Endothelial cell of umbilical vein (primary cell): ENCODE measurements at regions not wholly inside any gene's neighbourhood (a gene's known extent, or its start where the extent isn't known, plus 50 kb on each side); places are given as distances from the start of the nearest gene placed in this dataset.

ENCODE experiments used
- BruUV-seq: library from RNA; stranded (reverse); fragments of 400-500 nt; replicated peaks from 2 replicates; lab custom pipeline; 2021; lab: Mats Ljungman, UMichigan
- CTCF ChIA-PET: fragments of 300-600, 350-600 bp; sonication (Branson Sonifier 250); formaldehyde crosslinking; loops from one replicate; lab custom pipeline; 2021; ENCODE audit warnings: antibody characterized with exemption, inconsistent platforms; lab: Charles Lee
- POLR2A ChIA-PET: fragments of 300-600, 350-600 bp; sonication (Branson Sonifier 250); formaldehyde crosslinking; loops from one replicate; lab custom pipeline; 2021; ENCODE audit warnings: antibody characterized with exemption, inconsistent platforms; lab: Charles Lee
- DNase-seq: peaks from one replicate; pipeline ENCODE4 v3.0.0-alpha.2; 2011; ENCODE audit warnings: low read depth, low spot score
- FAIRE-seq: peaks from 2 replicates; lab custom pipeline; 2011; peaks lifted over from hg19 to GRCh38; lab: Jason Lieb, UNC
- H2AFZ ChIP-seq: 2 replicates; pipeline ENCODE4 v1.6.0; 2012; ENCODE audit warnings: low read depth, low read length, control low read depth, inconsistent platforms
- H3K27ac ChIP-seq: 2 replicates; pipeline ENCODE4 v1.5.1; 2011; ENCODE audit warnings: low read depth, mild to moderate bottlenecking, control low read depth, low read length, moderate library complexity; ENCODE audit not compliant: insufficient read depth
- H3K27me3 ChIP-seq, 2 experiments: 2 replicates each; pipeline versions ENCODE4 v1.6.0 to v1.6.1; 2011; ENCODE audit warnings: low read length in 2 of 2, mixed read lengths in 1 of 2; ENCODE audit not compliant: control insufficient read depth in 2 of 2, insufficient read depth in 2 of 2
- H3K36me3 ChIP-seq, 2 experiments: 2 replicates in 1 of 2; 3 replicates in 1 of 2; pipeline ENCODE4 v1.5.1; 2011; ENCODE audit warnings: low read length in 2 of 2, mild to moderate bottlenecking in 1 of 2, moderate library complexity in 1 of 2; ENCODE audit not compliant: control insufficient read depth in 2 of 2, insufficient read depth in 2 of 2; ENCODE audit errors: extremely low read depth in 1 of 2
- H3K4me1 ChIP-seq: 3 replicates; pipeline ENCODE4 v1.5.1; 2011; ENCODE audit warnings: mild to moderate bottlenecking, low read length; ENCODE audit not compliant: control insufficient read depth, insufficient read depth; ENCODE audit errors: extremely low read depth
- H3K4me2 ChIP-seq: 2 replicates; pipeline ENCODE4 v1.6.1; 2011; ENCODE audit warnings: low read length, control low read depth, mixed read lengths; ENCODE audit not compliant: insufficient read depth
- H3K4me3 ChIP-seq, 3 experiments: fragments of 200-600 bp in 1 of 3; sonication (generic), shearing (Covaris generic) in 1 of 3; replicated peaks in 1 of 3; 2 replicates each; pipeline ENCODE4 v1.5.1; 2011 to 2016; ENCODE audit warnings: control low read depth in 3 of 3, low read length in 3 of 3, mild to moderate bottlenecking in 2 of 3, inconsistent platforms in 1 of 3, low read depth in 1 of 3, moderate library complexity in 1 of 3; ENCODE audit not compliant: insufficient read depth in 1 of 3
- H3K79me2 ChIP-seq: 2 replicates; pipeline ENCODE4 v1.6.0; 2012; ENCODE audit warnings: low read length, inconsistent platforms; ENCODE audit not compliant: control insufficient read depth, insufficient read depth
- H3K9ac ChIP-seq: replicated peaks from 2 replicates; pipeline ENCODE3; 2011; ENCODE audit warnings: low read length, control low read depth; ENCODE audit not compliant: insufficient read depth; ENCODE audit errors: extremely low read depth
- H3K9me1 ChIP-seq: replicated peaks from 3 replicates; pipeline ENCODE4 v1.6.0; 2011; ENCODE audit warnings: mild to moderate bottlenecking, low read length; ENCODE audit not compliant: control insufficient read depth, insufficient read depth; ENCODE audit errors: extremely low read depth
- H3K9me3 ChIP-seq: replicated peaks from 2 replicates; pipeline ENCODE4 v1.5.1; 2012; ENCODE audit warnings: low read length, inconsistent platforms; ENCODE audit not compliant: control insufficient read depth, insufficient read depth
- H4K20me1 ChIP-seq: replicated peaks from 2 replicates; pipeline ENCODE3; 2011; ENCODE audit warnings: mild to moderate bottlenecking, low read length; ENCODE audit not compliant: control insufficient read depth, insufficient read depth; ENCODE audit errors: extremely low read depth
- CTCF ChIP-seq, 2 donors: IDR thresholded peaks; 1 replicate in 1 of 2; 2 replicates in 1 of 2; pipeline ENCODE4 v1.5.1; 2011; ENCODE audit warnings: low read length in 2 of 2, mild to moderate bottlenecking in 2 of 2, moderate library complexity in 2 of 2, control low read depth in 1 of 2, inconsistent platforms in 1 of 2, low read depth in 1 of 2; ENCODE audit not compliant: insufficient read depth in 1 of 2; ENCODE audit errors: extremely low read depth in 1 of 2
- EZH2 ChIP-seq: IDR thresholded peaks from 2 replicates; pipeline ENCODE4 v1.6.1; 2012; ENCODE audit warnings: borderline replicate concordance, low read depth, mild to moderate bottlenecking, moderate library complexity, low read length, inconsistent platforms; ENCODE audit not compliant: severe bottlenecking
- FOS ChIP-seq: IDR thresholded peaks from 2 replicates; pipeline ENCODE4 v1.6.1; 2011; ENCODE audit warnings: mild to moderate bottlenecking, low read length, moderate library complexity, borderline replicate concordance; ENCODE audit not compliant: insufficient read depth
- GATA2 ChIP-seq: IDR thresholded peaks from 2 replicates; pipeline ENCODE4 v1.7.0; 2011; ENCODE audit warnings: low read depth, mild to moderate bottlenecking, moderate library complexity, mixed read lengths, low read length; ENCODE audit not compliant: insufficient read length, insufficient read depth
- JUN ChIP-seq: IDR thresholded peaks from 2 replicates; pipeline ENCODE4 v1.6.1; 2011; ENCODE audit warnings: borderline replicate concordance, low read depth; ENCODE audit not compliant: insufficient read length, insufficient read depth
- MAX ChIP-seq: IDR thresholded peaks from 2 replicates; pipeline ENCODE4 v1.6.1; 2011; ENCODE audit not compliant: insufficient read depth, insufficient read length
- MYC ChIP-seq: IDR thresholded peaks from one replicate; pipeline ENCODE4 v1.6.1; 2011; ENCODE audit warnings: mild to moderate bottlenecking, low read depth, low read length
- POLR2A ChIP-seq: IDR thresholded peaks from 2 replicates; pipeline ENCODE4 v1.6.1; 2012; ENCODE audit warnings: low read depth, mild to moderate bottlenecking, control low read depth, low read length
- POLR2AphosphoS5 ChIP-seq: IDR thresholded peaks from 2 replicates; pipeline ENCODE4 v1.6.1; 2012; ENCODE audit warnings: low read depth, mild to moderate bottlenecking, control low read depth, low read length, moderate library complexity; ENCODE audit not compliant: insufficient read depth
- dilution Hi-C: fragments of 300-500 bp; cut with MboI; formaldehyde crosslinking; loops from one replicate; pipeline ENCODE4 v1.15.0; 2019; ENCODE audit warnings: low sequenced_read_pairs; ENCODE audit not compliant: extremely low pct_ligation_motif_present
- intact Hi-C: fragments of 100-400 bp; cut with micrococcal nuclease; formaldehyde crosslinking; loops from one replicate; pipeline ENCODE4 v1.10.0; 2022

- TF ChIP-seq JUN (no peak), EZH2 (no peak), MYC (no peak), POLR2AphosphoS5 (no peak)
- Histone ChIP-seq H3K9me3 (no peaks in the 10 kb centered on the region), H3K79me2 (no peaks in the 10 kb centered on the region), H2AFZ (no peak overlapping the region), H3K27ac (no peak overlapping the region), H3K4me2 (no peak overlapping the region), H3K4me3 (no peak overlapping the region), H4K20me1 (no peaks in the 10 kb centered on the region), H3K27me3 (no peaks in the 10 kb centered on the region), H3K9ac (no peak overlapping the region), H3K9me1 (no peaks in the 10 kb centered on the region), H3K36me3 (no peaks in the 10 kb centered on the region), H3K4me1 (no peaks in the 10 kb centered on the region)
- intact Hi-C loops (no loop called here), dilution Hi-C loops (no loop called here)
- CTCF ChIA-PET = interaction anchor here (2.3 kb wide), 1 partner anchor 488 kb away, joined by 8 read pairs; no protein-coding TSS in a partner anchor
- DNase-seq (no peak), FAIRE-seq (no peak)
- BruUV-seq = no TSS peak
- POLR2A ChIA-PET = no interaction called here
These were observed 486.2 kb downstream of the GADD45G start for GRCh38 chr9:90090997-90091396.

- Histone ChIP-seq H3K27me3 (no peaks in the 10 kb centered on the region), H2AFZ (no peak overlapping the region), H3K9me3 (no peaks in the 10 kb centered on the region), H3K27ac (no peak overlapping the region), H3K36me3 (no peaks in the 10 kb centered on the region), H4K20me1 (no peaks in the 10 kb centered on the region), H3K9ac (no peak overlapping the region), H3K79me2 (no peaks in the 10 kb centered on the region), H3K4me2 (no peak overlapping the region), H3K4me1 (no peaks in the 10 kb centered on the region), H3K4me3 (no peak overlapping the region), H3K9me1 (no peaks in the 10 kb centered on the region)
- ChIA-PET CTCF (interaction anchor here (1.1 to 2.3 kb wide), 2 partner anchors 489 to 494 kb away, joined by 5 to 8 read pairs; no protein-coding TSS in a partner anchor), POLR2A (no interaction called here)
- FAIRE-seq (no peak), DNase-seq (no peak)
- dilution Hi-C loops = no loop called here
- BruUV-seq = no TSS peak
- intact Hi-C loops = no loop called here
- TF ChIP-seq EZH2 (no peak), FOS (no peak), CTCF (IDR thresholded peaks at IDR 0.05; ENCODE audit: extremely low read depth in 1 of 2, insufficient read depth in 1 of 2, low read depth in 1 of 2, low read length in 2 of 2) (no peak), MYC (no peak), MAX (no peak), GATA2 (no peak), POLR2A (no peak), POLR2AphosphoS5 (no peak), JUN (no peak)
These were observed 487.7 kb downstream of the GADD45G start for GRCh38 chr9:90092508-90092907.
